C4-2B (cell line): ENCODE measurements at regions not wholly inside any gene's neighbourhood (a gene's known extent, or its start where the extent isn't known, plus 50 kb on each side); places are given as distances from the start of the nearest gene placed in this dataset.

Source experiments
- ZFX ChIP-seq: fragments of 450-650 bp; IDR thresholded peaks from 2 replicates; pipeline ENCODE4 v1.6.1; 2017
- TF ChIP-seq, protein P1 (sequence below): fragments of 450-650 bp; conservative IDR thresholded peaks from 2 replicates; pipeline ENCODE4 v1.5.1; 2017; ENCODE audit warnings: mild to moderate bottlenecking

DNA sequence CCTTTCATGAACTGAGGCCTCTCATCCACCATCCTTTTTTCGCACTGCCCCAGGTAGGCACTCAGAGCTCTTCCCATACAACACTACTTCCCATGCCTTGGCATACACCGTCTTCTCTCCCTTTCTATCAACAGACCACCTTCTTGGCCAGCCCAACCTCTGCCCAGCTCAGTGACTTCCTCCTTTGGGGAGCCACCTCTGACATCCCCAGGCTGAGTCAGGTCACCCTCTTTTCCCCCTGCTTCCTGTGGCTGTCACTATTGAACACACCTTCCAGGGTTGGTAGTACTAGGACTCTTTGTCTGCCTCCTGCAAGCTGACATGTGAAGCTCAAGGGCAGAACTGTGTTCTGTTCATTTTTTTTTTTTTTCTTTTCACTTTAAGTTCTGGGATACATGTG lies 283.2 kb downstream of the SETD4 start:
- TF ChIP-seq, protein P1, sequence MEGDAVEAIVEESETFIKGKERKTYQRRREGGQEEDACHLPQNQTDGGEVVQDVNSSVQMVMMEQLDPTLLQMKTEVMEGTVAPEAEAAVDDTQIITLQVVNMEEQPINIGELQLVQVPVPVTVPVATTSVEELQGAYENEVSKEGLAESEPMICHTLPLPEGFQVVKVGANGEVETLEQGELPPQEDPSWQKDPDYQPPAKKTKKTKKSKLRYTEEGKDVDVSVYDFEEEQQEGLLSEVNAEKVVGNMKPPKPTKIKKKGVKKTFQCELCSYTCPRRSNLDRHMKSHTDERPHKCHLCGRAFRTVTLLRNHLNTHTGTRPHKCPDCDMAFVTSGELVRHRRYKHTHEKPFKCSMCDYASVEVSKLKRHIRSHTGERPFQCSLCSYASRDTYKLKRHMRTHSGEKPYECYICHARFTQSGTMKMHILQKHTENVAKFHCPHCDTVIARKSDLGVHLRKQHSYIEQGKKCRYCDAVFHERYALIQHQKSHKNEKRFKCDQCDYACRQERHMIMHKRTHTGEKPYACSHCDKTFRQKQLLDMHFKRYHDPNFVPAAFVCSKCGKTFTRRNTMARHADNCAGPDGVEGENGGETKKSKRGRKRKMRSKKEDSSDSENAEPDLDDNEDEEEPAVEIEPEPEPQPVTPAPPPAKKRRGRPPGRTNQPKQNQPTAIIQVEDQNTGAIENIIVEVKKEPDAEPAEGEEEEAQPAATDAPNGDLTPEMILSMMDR, result no peak
- no peak for TF ChIP-seq ZFX
